H1 (cell line): ENCODE measurements at regions not wholly inside any gene's neighbourhood (a gene's known extent, or its start where the extent isn't known, plus 50 kb on each side); places are given as distances from the start of the nearest gene placed in this dataset.

Experiments used
- CTCF ChIA-PET: fragments of 300-600 bp; sonication (Branson Sonifier 250); formaldehyde crosslinking; loops from one replicate; lab custom pipeline; 2021; ENCODE audit not compliant: partially characterized antibody; lab: Charles Lee
- POLR2A ChIA-PET: fragments of 300-600 bp; sonication (Branson Sonifier 250); formaldehyde crosslinking; loops from one replicate; lab custom pipeline; 2021; ENCODE audit warnings: inconsistent platforms; ENCODE audit not compliant: partially characterized antibody; lab: Charles Lee
- DNase-seq, 2 experiments: peaks; one replicate each; pipeline versions ENCODE4 v3.0.0 to v3.0.0-alpha.2; 2010 to 2022; ENCODE audit warnings: low spot score in 2 of 2, low read depth in 1 of 2, mixed read lengths in 1 of 2
- FAIRE-seq: peaks from 2 replicates; lab custom pipeline; 2011; peaks lifted over from hg19 to GRCh38; lab: Jason Lieb, UNC
- H2AFZ ChIP-seq: 2 replicates; pipeline ENCODE4 v1.8.1; 2012; ENCODE audit warnings: low read length, inconsistent platforms
- H2AK5ac ChIP-seq: 2 replicates; pipeline ENCODE4 v1.6.1; 2013; ENCODE audit warnings: low read depth, low read length
- H2BK120ac ChIP-seq: replicated peaks from 2 replicates; pipeline ENCODE3; 2013; ENCODE audit warnings: low read depth, low read length, inconsistent platforms
- H2BK12ac ChIP-seq: 2 replicates; pipeline ENCODE4 v1.6.1; 2013; ENCODE audit warnings: low read depth, low read length
- H2BK15ac ChIP-seq: 2 replicates; pipeline ENCODE4 v1.6.1; 2013; ENCODE audit warnings: low read length
- H2BK20ac ChIP-seq: 2 replicates; pipeline ENCODE4 v1.6.1; 2013; ENCODE audit warnings: low read length
- H2BK5ac ChIP-seq: 2 replicates; pipeline ENCODE4 v1.6.1; 2013; ENCODE audit warnings: low read depth, low read length
- H3K14ac ChIP-seq: 2 replicates; pipeline ENCODE4 v1.6.1; 2013; ENCODE audit warnings: inconsistent platforms; ENCODE audit not compliant: insufficient read length
- H3K18ac ChIP-seq: 2 replicates; pipeline ENCODE4 v1.6.1; 2013; ENCODE audit warnings: low read length; ENCODE audit errors: extremely low read depth
- H3K23ac ChIP-seq: 2 replicates; pipeline ENCODE4 v1.6.1; 2013; ENCODE audit warnings: inconsistent platforms; ENCODE audit not compliant: insufficient read length
- H3K23me2 ChIP-seq: 2 replicates; pipeline ENCODE4 v1.6.1; 2013; ENCODE audit warnings: low read depth, low read length
- H3K27ac ChIP-seq: 2 replicates; pipeline ENCODE4 v1.6.1; 2011; ENCODE audit warnings: low read depth, low read length, inconsistent platforms
- H3K27me3 ChIP-seq, 4 experiments: replicated peaks in 1 of 4; 1 replicate in 1 of 4; 2 replicates in 3 of 4; pipeline versions ENCODE4 v1.6.1 to v1.8.1; 2011 to 2013; ENCODE audit warnings: low read length in 3 of 4, mild to moderate bottlenecking in 3 of 4, inconsistent platforms in 2 of 4, mixed read lengths in 2 of 4, moderate library complexity in 1 of 4; ENCODE audit not compliant: control insufficient read depth in 3 of 4, insufficient read depth in 3 of 4; ENCODE audit errors: extremely low read depth in 1 of 4
- H3K36me3 ChIP-seq, 4 experiments: 2 replicates each; pipeline versions ENCODE4 v1.6.1 to v1.8.1; 2011 to 2013; ENCODE audit warnings: mild to moderate bottlenecking in 4 of 4, low read length in 3 of 4, moderate library complexity in 2 of 4, control low read depth in 1 of 4, inconsistent platforms in 1 of 4; ENCODE audit not compliant: insufficient read depth in 4 of 4, control insufficient read depth in 2 of 4
- H3K4ac ChIP-seq: replicated peaks from 2 replicates; pipeline ENCODE3; 2013; ENCODE audit warnings: low read length, low read depth, mixed read lengths, inconsistent platforms; ENCODE audit not compliant: insufficient read length
- H3K4me1 ChIP-seq, 4 experiments: replicated peaks in 1 of 4; 1 replicate in 1 of 4; 2 replicates in 3 of 4; pipeline versions ENCODE4 v1.6.1 to v1.8.1; 2011 to 2013; ENCODE audit warnings: low read length in 3 of 4, inconsistent platforms in 2 of 4, mixed read lengths in 1 of 4; ENCODE audit not compliant: insufficient read depth in 4 of 4, control insufficient read depth in 3 of 4
- H3K4me2 ChIP-seq, 2 experiments: 2 replicates each; pipeline versions ENCODE4 v1.6.1 to v1.8.1; 2011 to 2013; ENCODE audit warnings: low read depth in 2 of 2, low read length in 2 of 2, control low read depth in 1 of 2, inconsistent platforms in 1 of 2, mild to moderate bottlenecking in 1 of 2; ENCODE audit not compliant: insufficient read depth in 1 of 2
- H3K4me3 ChIP-seq, 4 experiments: fragments of 200-600, 300-600 bp in 1 of 4; sonication (generic), shearing (Covaris generic), sonication (Bioruptor Twin) in 1 of 4; 2 replicates each; pipeline versions ENCODE4 v1.5.1 to v1.8.1; 2011 to 2016; ENCODE audit warnings: low read length in 4 of 4, low read depth in 3 of 4, control low read depth in 2 of 4, inconsistent platforms in 2 of 4, mild to moderate bottlenecking in 2 of 4, mixed read lengths in 1 of 4, moderate library complexity in 1 of 4; ENCODE audit not compliant: insufficient read depth in 2 of 4; ENCODE audit errors: extremely low read depth in 1 of 4
- H3K56ac ChIP-seq: replicated peaks from 2 replicates; pipeline ENCODE3; 2013; ENCODE audit warnings: low read depth, mild to moderate bottlenecking, mixed read lengths, low read length, inconsistent platforms; ENCODE audit not compliant: insufficient read length
- H3K79me1 ChIP-seq: 2 replicates; pipeline ENCODE4 v1.6.1; 2013; ENCODE audit warnings: low read depth, low read length, control low read depth
- H3K79me2 ChIP-seq, 2 experiments: 2 replicates each; pipeline versions ENCODE4 v1.6.1 to v1.8.1; 2012 to 2013; ENCODE audit warnings: low read length in 2 of 2, mild to moderate bottlenecking in 2 of 2, inconsistent platforms in 1 of 2; ENCODE audit not compliant: insufficient read depth in 2 of 2, control insufficient read depth in 1 of 2
- H3K9ac ChIP-seq, 4 experiments: replicated peaks in 1 of 4; 1 replicate in 1 of 4; 2 replicates in 3 of 4; pipeline versions ENCODE4 v1.6.1 to v1.8.1; 2011 to 2013; ENCODE audit warnings: low read depth in 3 of 4, low read length in 3 of 4, control low read depth in 2 of 4, mild to moderate bottlenecking in 2 of 4, moderate library complexity in 2 of 4, inconsistent platforms in 1 of 4; ENCODE audit errors: extremely low read depth in 1 of 4
- H3K9me3 ChIP-seq, 2 experiments: 2 replicates each; pipeline versions ENCODE4 v1.6.1 to v1.8.1; 2012 to 2013; ENCODE audit warnings: mild to moderate bottlenecking in 2 of 2, moderate library complexity in 2 of 2, control low read depth in 1 of 2, inconsistent platforms in 1 of 2, low read depth in 1 of 2, low read length in 1 of 2, mixed read lengths in 1 of 2; ENCODE audit not compliant: insufficient read depth in 2 of 2
- H4K20me1 ChIP-seq, 2 experiments: replicated peaks in 1 of 2; 2 replicates each; pipeline versions ENCODE3 to v1.8.1; 2011 to 2013; ENCODE audit warnings: inconsistent platforms in 2 of 2, low read length in 2 of 2, mild to moderate bottlenecking in 1 of 2; ENCODE audit not compliant: insufficient read depth in 2 of 2, control insufficient read depth in 1 of 2
- H4K5ac ChIP-seq: 2 replicates; pipeline ENCODE4 v1.6.1; 2013; ENCODE audit warnings: low read length, low read depth, mixed read lengths, inconsistent platforms; ENCODE audit not compliant: insufficient read length
- H4K8ac ChIP-seq: 2 replicates; pipeline ENCODE4 v1.8.0; 2013; ENCODE audit warnings: mild to moderate bottlenecking, moderate library complexity, low read length, inconsistent platforms; ENCODE audit not compliant: insufficient read depth; ENCODE audit errors: extremely low read depth
- H4K91ac ChIP-seq: replicated peaks from 2 replicates; pipeline ENCODE3; 2013; ENCODE audit warnings: low read length, mixed read lengths, inconsistent platforms; ENCODE audit not compliant: insufficient read length
- ATF2 ChIP-seq: IDR thresholded peaks from 2 replicates; pipeline ENCODE4 v1.6.1; 2012; ENCODE audit warnings: low read length, inconsistent platforms
- BRCA1 ChIP-seq: IDR thresholded peaks from 2 replicates; pipeline ENCODE4 v1.6.1; 2012; ENCODE audit warnings: low read depth, low read length, improper control_type of control experiment
- CBX8 ChIP-seq: fragments of 300-800, 300-1000 bp; sonication (generic); IDR thresholded peaks from 2 replicates; pipeline ENCODE4 v1.7.1; 2016; ENCODE audit warnings: low read depth, low read length, borderline replicate concordance
- EZH2 ChIP-seq: fragments of 200-600 bp; sonication (generic); IDR thresholded peaks from 2 replicates; pipeline ENCODE4 v1.7.1; 2012; ENCODE audit warnings: low read depth, mild to moderate bottlenecking, moderate library complexity, low read length, inconsistent platforms; ENCODE audit not compliant: severe bottlenecking
- SRF ChIP-seq: IDR thresholded peaks from 2 replicates; pipeline ENCODE4 v1.6.1; 2011; ENCODE audit warnings: mild to moderate bottlenecking, low read depth, low read length, moderate library complexity
- TCF12 ChIP-seq: IDR thresholded peaks from 2 replicates; pipeline ENCODE4 v1.6.1; 2011; ENCODE audit warnings: low read depth, mild to moderate bottlenecking, low read length
- ZNF274 ChIP-seq: IDR thresholded peaks from 2 replicates; pipeline ENCODE4 v1.7.0; 2012; ENCODE audit warnings: low read length, borderline replicate concordance; ENCODE audit errors: extremely low read depth

GRCh38 chr2:221345516-221345915, 226.6 kb downstream of the EPHA4 start:
- no peak overlapping the region for H3K56ac ChIP-seq
- no peak overlapping the region for H3K27ac ChIP-seq
- no peak overlapping the region for H2BK12ac ChIP-seq
- H3K4me1 ChIP-seq = no peaks in the 10 kb centered on the region
- H3K4ac ChIP-seq = no peak overlapping the region
- no peak overlapping the region for H2BK5ac ChIP-seq
- H3K9me3 ChIP-seq = no peaks in the 10 kb centered on the region
- CTCF ChIA-PET = interaction anchor here (1.4 kb wide), 1 partner anchor 27 kb away, joined by 4 read pairs; no protein-coding TSS in a partner anchor
- no peak overlapping the region for H2AFZ ChIP-seq
- H3K14ac ChIP-seq = no peak overlapping the region
- DNase-seq (no peak), FAIRE-seq (no peak)
- no peak overlapping the region for H2BK15ac ChIP-seq
- no peaks in the 10 kb centered on the region for H3K79me1 ChIP-seq
- no peak overlapping the region for H3K23ac ChIP-seq
- no peak overlapping the region for H2BK120ac ChIP-seq
- no peak overlapping the region for H3K18ac ChIP-seq
- no peaks in the 10 kb centered on the region for H3K36me3 ChIP-seq
- no peak overlapping the region for H4K91ac ChIP-seq
- no peak overlapping the region for H4K5ac ChIP-seq
- H3K4me2 ChIP-seq = no peak overlapping the region
- no peak overlapping the region for H2BK20ac ChIP-seq
- H2AK5ac ChIP-seq = no peak overlapping the region
- H3K79me2 ChIP-seq = no peaks in the 10 kb centered on the region
- no peaks in the 10 kb centered on the region for H3K27me3 ChIP-seq
- H3K23me2 ChIP-seq = no peaks in the 10 kb centered on the region
- H3K4me3 ChIP-seq = no peak overlapping the region
- H3K9ac ChIP-seq = no peak overlapping the region
- no peaks in the 10 kb centered on the region for H4K20me1 ChIP-seq
- POLR2A ChIA-PET = no interaction called here
- H4K8ac ChIP-seq = no peak overlapping the region
- no peak for TF ChIP-seq ATF2
- no peak for TF ChIP-seq SRF
- no peak for TF ChIP-seq CBX8
- TF ChIP-seq BRCA1 = no peak
- TF ChIP-seq TCF12 = no peak
- TF ChIP-seq EZH2 = no peak
- no peak for TF ChIP-seq ZNF274
